ENCODE measurements at regions not wholly inside any gene's neighbourhood (a gene's known extent, or its start where the extent isn't known, plus 50 kb on each side); places are given as distances from the start of the nearest gene placed in this dataset.

DNA sequence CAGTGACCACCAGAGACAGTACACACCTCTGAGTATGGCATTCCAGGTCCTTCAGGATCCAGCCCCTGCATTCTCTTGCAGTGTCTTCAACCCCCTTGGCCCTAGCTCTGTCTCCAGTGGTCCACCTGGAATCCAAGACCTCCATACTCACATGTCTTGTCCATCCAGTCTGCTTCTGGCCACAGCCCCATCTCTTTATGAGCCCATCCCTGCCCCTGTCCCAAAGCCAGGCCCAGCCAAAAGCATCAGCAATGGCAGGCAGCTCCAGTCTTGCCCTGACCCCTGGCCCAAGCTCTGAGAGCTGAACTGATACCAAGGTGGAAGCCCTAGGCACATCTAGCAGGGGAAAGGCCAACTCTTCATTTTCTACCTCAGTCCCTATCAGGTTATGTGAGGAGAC lies 119.6 kb upstream of the PTPRT start:
- Histone ChIP-seq H3K36me3 (no peaks in the 10 kb centered on the region), H3K4me1 (no peaks in the 10 kb centered on the region), H3K27ac (no peak overlapping the region), H3K4me3 (no peak overlapping the region), H3K9me3 (peaks cover 0 to 9% (median 0%) of the 10 kb centered on the region in 11 donors), H3K27me3 (peaks cover 0 to 9% (median 0%) of the 10 kb centered on the region in 7 donors)
- DNase-seq (no peak), ATAC-seq (no peak)
- intact Hi-C loops (cut with DNase I) = no loop called here
- TF ChIP-seq, protein P1, sequence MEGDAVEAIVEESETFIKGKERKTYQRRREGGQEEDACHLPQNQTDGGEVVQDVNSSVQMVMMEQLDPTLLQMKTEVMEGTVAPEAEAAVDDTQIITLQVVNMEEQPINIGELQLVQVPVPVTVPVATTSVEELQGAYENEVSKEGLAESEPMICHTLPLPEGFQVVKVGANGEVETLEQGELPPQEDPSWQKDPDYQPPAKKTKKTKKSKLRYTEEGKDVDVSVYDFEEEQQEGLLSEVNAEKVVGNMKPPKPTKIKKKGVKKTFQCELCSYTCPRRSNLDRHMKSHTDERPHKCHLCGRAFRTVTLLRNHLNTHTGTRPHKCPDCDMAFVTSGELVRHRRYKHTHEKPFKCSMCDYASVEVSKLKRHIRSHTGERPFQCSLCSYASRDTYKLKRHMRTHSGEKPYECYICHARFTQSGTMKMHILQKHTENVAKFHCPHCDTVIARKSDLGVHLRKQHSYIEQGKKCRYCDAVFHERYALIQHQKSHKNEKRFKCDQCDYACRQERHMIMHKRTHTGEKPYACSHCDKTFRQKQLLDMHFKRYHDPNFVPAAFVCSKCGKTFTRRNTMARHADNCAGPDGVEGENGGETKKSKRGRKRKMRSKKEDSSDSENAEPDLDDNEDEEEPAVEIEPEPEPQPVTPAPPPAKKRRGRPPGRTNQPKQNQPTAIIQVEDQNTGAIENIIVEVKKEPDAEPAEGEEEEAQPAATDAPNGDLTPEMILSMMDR (IDR thresholded peaks at IDR 0.05) = no peak

DNA sequence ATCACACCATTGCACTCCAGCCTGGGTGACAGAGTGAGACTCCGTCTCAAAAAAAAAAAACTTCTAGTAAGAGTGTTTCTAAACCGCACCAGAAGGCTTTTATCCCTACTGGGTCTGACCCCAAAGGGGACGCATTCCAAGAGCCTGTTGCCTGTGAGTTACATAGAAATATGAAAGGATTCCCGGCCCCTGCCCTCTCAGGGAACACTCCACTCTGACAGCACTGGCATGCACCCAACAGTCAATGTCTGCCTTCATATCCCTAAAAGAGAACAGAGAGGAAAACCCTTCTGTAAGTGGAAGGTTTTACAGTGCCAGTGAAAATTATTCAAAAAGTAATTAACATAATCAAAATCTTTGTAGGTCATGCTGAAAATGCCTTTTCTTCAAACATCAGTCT lies 117.1 kb upstream of the PTPRT start:
- no peak for ATAC-seq
- TF ChIP-seq, protein P1 (IDR thresholded peaks at IDR 0.05) = no peak

DNA sequence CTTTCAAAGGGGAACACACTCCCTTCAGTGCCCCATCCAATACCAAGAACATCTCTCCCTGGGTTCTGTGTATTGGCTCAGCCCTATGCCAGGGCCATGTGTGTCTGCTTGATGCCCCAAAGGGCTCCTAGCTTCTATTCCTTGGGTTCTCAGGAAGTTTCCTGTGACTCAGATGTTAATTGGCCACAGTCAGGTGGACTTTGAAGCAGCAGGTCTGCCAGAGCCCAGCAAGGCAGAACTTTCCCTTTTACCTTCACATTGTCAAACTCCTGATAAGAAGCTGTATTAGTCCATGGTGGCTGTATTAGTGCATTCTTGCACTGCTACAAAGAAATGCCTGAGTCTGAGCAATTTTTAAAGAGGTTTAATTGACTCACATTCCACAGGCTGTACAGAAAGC lies 116.0 kb upstream of the PTPRT start:
- Histone ChIP-seq H3K4me1 (no peaks in the 10 kb centered on the region), H3K27me3 (peaks cover 0 to 5% (median 0%) of the 10 kb centered on the region in 7 donors), H3K27ac (no peak overlapping the region), H3K4me3 (no peak overlapping the region), H3K36me3 (no peaks in the 10 kb centered on the region), H3K9me3 (peaks cover 0 to 9% (median 0%) of the 10 kb centered on the region in 11 donors)
- TF ChIP-seq, protein P1 (IDR thresholded peaks at IDR 0.05) = no peak
- no peak for DNase-seq
- intact Hi-C loops (cut with DNase I) = no loop called here
- ATAC-seq = no peak

More for the DNA sequence above, 117.1 kb upstream of the PTPRT start:
- Histone ChIP-seq H3K4me3 (no peak overlapping the region), H3K27me3 (peaks cover 0 to 6% (median 0%) of the 10 kb centered on the region in 7 donors), H3K27ac (no peak overlapping the region), H3K36me3 (no peaks in the 10 kb centered on the region), H3K9me3 (peaks cover 0 to 9% (median 0%) of the 10 kb centered on the region in 11 donors), H3K4me1 (no peaks in the 10 kb centered on the region)
- WGBS, 2 donors = 48 to 57% methylated on average over 4 of the region's 4 CpGs
- intact Hi-C loops (cut with DNase I) = no loop called here
- DNase-seq = no peak

DNA sequence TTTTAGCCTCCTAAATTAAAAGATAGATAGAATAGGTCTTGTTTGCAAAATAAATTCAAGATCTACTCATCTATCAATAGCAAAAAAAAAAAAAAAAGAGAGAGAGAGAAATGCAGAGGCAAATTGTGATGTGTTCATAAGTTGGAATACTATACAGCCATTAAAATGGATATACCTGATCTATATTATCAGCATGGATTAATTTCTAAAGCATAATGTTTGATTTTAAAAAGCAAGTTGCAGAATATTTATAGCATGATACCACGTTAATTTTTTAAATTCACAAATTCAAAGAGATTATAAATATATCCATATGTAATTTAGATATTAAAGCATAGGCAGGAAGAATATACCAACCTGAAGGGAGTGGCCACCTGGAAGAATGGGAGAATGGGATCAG lies 114.9 kb upstream of the PTPRT start:
- TF ChIP-seq, protein P1 (IDR thresholded peaks at IDR 0.05) = no peak
- H3K4me3 ChIP-seq = no peak overlapping the region
- H3K36me3 ChIP-seq = no peaks in the 10 kb centered on the region
- intact Hi-C loops (cut with DNase I) = no loop called here
- no peaks in the 10 kb centered on the region for H3K4me1 ChIP-seq
- DNase-seq (no peak), ATAC-seq (no peak)
- H3K27ac ChIP-seq = no peak overlapping the region
- WGBS, 2 donors = 88 to 96% methylated on average over 1 of the region's 1 CpG
- peaks cover 0 to 9% (median 0%) of the 10 kb centered on the region in 11 donors for H3K9me3 ChIP-seq
- peaks cover 0 to 5% (median 0%) of the 10 kb centered on the region in 7 donors for H3K27me3 ChIP-seq

Data from heart right ventricle (tissue), 16 donors.